ENCODE measurements at regions not wholly inside any gene's neighbourhood (a gene's known extent, or its start where the extent isn't known, plus 50 kb on each side); places are given as distances from the start of the nearest gene placed in this dataset.

- no peaks in the 10 kb centered on the region for H3K27me3 ChIP-seq (ENCODE audit: control insufficient read depth in 2 of 2, insufficient read depth in 2 of 2, low read length in 2 of 2)
- in situ Hi-C loops (cut with MboI) (no loop called here), intact Hi-C loops (cut with micrococcal nuclease) (no loop called here)
- no peaks in the 10 kb centered on the region for H4K20me1 ChIP-seq (replicated peaks; ENCODE audit: control insufficient read depth, insufficient read depth, low read length)
- H3K4me2 ChIP-seq (ENCODE audit: insufficient read depth, low read length) = no peak overlapping the region
- ATAC-seq (no peak), FAIRE-seq (no peak), DNase-seq (ENCODE audit: extremely low read depth in 1 of 4, low spot score in 3 of 4) (no peak)
- ChIA-PET POLR2A (no interaction called here), CTCF (ENCODE audit: low intra/inter-chr PET ratio) (no interaction called here)
- TF ChIP-seq ZNF311 (CRISPR knock-in tag; IDR thresholded peaks at IDR 0.05) = no peak
- TF ChIP-seq MCM5 (IDR thresholded peaks at IDR 0.05; ENCODE audit: low read depth) = no peak
- TF ChIP-seq PML (IDR thresholded peaks at IDR 0.05; ENCODE audit: low read length) = no peak
- no peaks in the 10 kb centered on the region for H3K9me3 ChIP-seq (replicated peaks; ENCODE audit: control insufficient read depth, insufficient read depth, low read depth, low read length)
- 0% methylated on average over 4 of the region's 5 CpGs for WGBS (ENCODE audit: insufficient coverage, low coverage, missing lambda C conversion rate)
- no peaks in the 10 kb centered on the region for H3K36me3 ChIP-seq (ENCODE audit: control insufficient read depth, insufficient read depth, low read length)
- H3K9me1 ChIP-seq (ENCODE audit: control insufficient read depth, insufficient read depth, low read length) = no peaks in the 10 kb centered on the region
- H3K27ac ChIP-seq (ENCODE audit: extremely low read depth, low read depth, low read length) = no peak overlapping the region
- H3K9ac ChIP-seq (ENCODE audit: insufficient read depth in 1 of 2, low read depth in 2 of 2, low read length in 2 of 2) = no peak overlapping the region
- no peak overlapping the region for H2AFZ ChIP-seq (ENCODE audit: low read depth, low read length)
- H3K79me2 ChIP-seq (ENCODE audit: control insufficient read depth, insufficient read depth, low read length) = no peaks in the 10 kb centered on the region
- no TSS peak for BruUV-seq (replicated peaks)
- H3K4me3 ChIP-seq = no peak overlapping the region
- no peaks in the 10 kb centered on the region for H3K4me1 ChIP-seq (replicated peaks in 1 of 2; ENCODE audit: control insufficient read depth in 2 of 2, insufficient read depth in 2 of 2, low read length in 2 of 2)
Observed at GRCh38 chr9:80410106-80410505, 838.3 kb downstream of the TLE4 start.

- H3K27me3 ChIP-seq (ENCODE audit: control insufficient read depth in 2 of 2, insufficient read depth in 2 of 2, low read length in 2 of 2) = no peaks in the 10 kb centered on the region
- in situ Hi-C loops (cut with MboI) (no loop called here), intact Hi-C loops (cut with micrococcal nuclease) (no loop called here)
- H3K9me1 ChIP-seq (ENCODE audit: control insufficient read depth, insufficient read depth, low read length) = no peaks in the 10 kb centered on the region
- ChIA-PET CTCF (ENCODE audit: low intra/inter-chr PET ratio) (no interaction called here), POLR2A (no interaction called here)
- H3K27ac ChIP-seq (ENCODE audit: extremely low read depth, low read depth, low read length) = no peak overlapping the region
- no peaks in the 10 kb centered on the region for H3K9me3 ChIP-seq (replicated peaks; ENCODE audit: control insufficient read depth, insufficient read depth, low read depth, low read length)
- no peaks in the 10 kb centered on the region for H3K4me1 ChIP-seq (replicated peaks in 1 of 2; ENCODE audit: control insufficient read depth in 2 of 2, insufficient read depth in 2 of 2, low read length in 2 of 2)
- no peak overlapping the region for H2AFZ ChIP-seq (ENCODE audit: low read depth, low read length)
- H3K4me2 ChIP-seq (ENCODE audit: insufficient read depth, low read length) = no peak overlapping the region
- 0% methylated on average over 4 of the region's 5 CpGs for WGBS (ENCODE audit: insufficient coverage, low coverage, missing lambda C conversion rate)
- no peak for ATAC-seq
- H4K20me1 ChIP-seq (replicated peaks; ENCODE audit: control insufficient read depth, insufficient read depth, low read length) = no peaks in the 10 kb centered on the region
- BruUV-seq (replicated peaks) = no TSS peak
- H3K36me3 ChIP-seq (ENCODE audit: control insufficient read depth, insufficient read depth, low read length) = no peaks in the 10 kb centered on the region
- DNase-seq (ENCODE audit: extremely low read depth in 1 of 4, low spot score in 3 of 4) = no peak
- H3K9ac ChIP-seq (ENCODE audit: insufficient read depth in 1 of 2, low read depth in 2 of 2, low read length in 2 of 2) = no peak overlapping the region
- no peaks in the 10 kb centered on the region for H3K79me2 ChIP-seq (ENCODE audit: control insufficient read depth, insufficient read depth, low read length)
- H3K4me3 ChIP-seq = no peak overlapping the region
- no peak for FAIRE-seq
- TF ChIP-seq MNT (conservative IDR thresholded peaks at IDR 0.05) = no peak
- no peak for TF ChIP-seq FUS (optimal IDR thresholded peaks at IDR 0.05; ENCODE audit: low read depth, low read length)
- TF ChIP-seq ZNF444 (CRISPR knock-in tag; IDR thresholded peaks at IDR 0.05) = no peak
- no peak for TF ChIP-seq ZBTB7A (IDR thresholded peaks at IDR 0.05; ENCODE audit: borderline replicate concordance, control insufficient read depth, low read depth, low read length)
- TF ChIP-seq NR0B1 (IDR thresholded peaks at IDR 0.05; ENCODE audit: partially characterized antibody) = no peak
- TF ChIP-seq ZNF717 (CRISPR knock-in tag; IDR thresholded peaks at IDR 0.05) = no peak
- TF ChIP-seq ESRRA (IDR thresholded peaks at IDR 0.05; ENCODE audit: borderline replicate concordance, low read depth) = no peak
- no peak for TF ChIP-seq THAP7 (CRISPR knock-in tag; IDR thresholded peaks at IDR 0.05)
- TF ChIP-seq MBD2 (IDR thresholded peaks at IDR 0.05; ENCODE audit: borderline replicate concordance, low read depth) = no peak
- no peak for TF ChIP-seq GATAD2A (IDR thresholded peaks at IDR 0.05)
Observed at GRCh38 chr9:80407220-80407619, 835.5 kb downstream of the TLE4 start.
